T-helper 2 cell treated with Interferon-gamma antibody and Interleukin-4, amounts not matched to agents 5 μg/mL and 100 μg/mL, for 36 hours (primary cell): ENCODE measurements at regions not wholly inside any gene's neighbourhood (a gene's known extent, or its start where the extent isn't known, plus 50 kb on each side); places are given as distances from the start of the nearest gene placed in this dataset.
"Not testable (repeated sequence)": the region's sequence is repeated elsewhere in the genome, so short reads cannot be mapped to it uniquely, and the experiment has no call there.

Experiments used
- DNase-seq: peaks from one replicate; pipeline ENCODE4 v3.0.0; 2021; ENCODE audit warnings: low spot score
- H3K27ac Mint-ChIP-seq: one replicate; pipeline ENCODE4 v1.8.0; 2021; ENCODE audit warnings: mild to moderate bottlenecking, mixed read lengths
- H3K27me3 Mint-ChIP-seq: one replicate; pipeline ENCODE4 v1.8.0; 2021; ENCODE audit warnings: low read depth, mixed read lengths
- H3K36me3 Mint-ChIP-seq: one replicate; pipeline ENCODE4 v1.8.0; 2021; ENCODE audit warnings: low read depth, mixed read lengths
- H3K4me1 Mint-ChIP-seq: one replicate; pipeline ENCODE4 v1.8.0; 2021; ENCODE audit warnings: low read depth, mixed read lengths
- H3K4me3 Mint-ChIP-seq: one replicate; pipeline ENCODE4 v1.8.0; 2022; ENCODE audit warnings: mild to moderate bottlenecking, moderate library complexity, mixed read lengths
- H3K9me3 Mint-ChIP-seq: one replicate; pipeline ENCODE4 v1.8.0; 2021; ENCODE audit warnings: mixed read lengths

- Mint-ChIP-seq H3K27ac (no peak overlapping the region), H3K4me1 (no peaks in the 10 kb centered on the region), H3K36me3 (no peaks in the 10 kb centered on the region), H3K4me3 (no peak overlapping the region), H3K9me3 (no peaks in the 10 kb centered on the region), H3K27me3 (no peaks in the 10 kb centered on the region)
- DNase-seq: no peak
These were observed 112.6 kb downstream of the LIG4 start for GRCh38 chr13:108102771-108103170.

GRCh38 chr13:108096301-108096915 lies 118.9 kb downstream of the LIG4 start:
- DNase-seq: no peak
- Mint-ChIP-seq H3K27me3 (no peaks in the 10 kb centered on the region), H3K27ac (no peak overlapping the region), H3K9me3 (no peaks in the 10 kb centered on the region), H3K4me3 (no peak overlapping the region), H3K36me3 (no peaks in the 10 kb centered on the region), H3K4me1 (no peaks in the 10 kb centered on the region)

- no peak overlapping the region for H3K27ac Mint-ChIP-seq
- H3K36me3 Mint-ChIP-seq: no peaks in the 10 kb centered on the region
- no peaks in the 10 kb centered on the region for H3K9me3 Mint-ChIP-seq
- no peaks in the 10 kb centered on the region for H3K27me3 Mint-ChIP-seq
- no peak overlapping the region for H3K4me3 Mint-ChIP-seq
- no peak for DNase-seq
- no peaks in the 10 kb centered on the region for H3K4me1 Mint-ChIP-seq
These were observed 120.3 kb downstream of the LIG4 start for GRCh38 chr13:108095036-108095435.

- Mint-ChIP-seq H3K27ac (no peak overlapping the region), H3K4me1 (no peaks in the 10 kb centered on the region), H3K9me3 (no peaks in the 10 kb centered on the region), H3K36me3 (no peaks in the 10 kb centered on the region), H3K4me3 (no peak overlapping the region), H3K27me3 (no peaks in the 10 kb centered on the region)
- no peak for DNase-seq
These were observed 121.7 kb downstream of the LIG4 start for GRCh38 chr13:108093616-108094015.

- DNase-seq: no peak
- no peak overlapping the region for H3K4me3 Mint-ChIP-seq
- no peaks in the 10 kb centered on the region for H3K4me1 Mint-ChIP-seq
- H3K36me3 Mint-ChIP-seq: no peaks in the 10 kb centered on the region
- no peak overlapping the region for H3K27ac Mint-ChIP-seq
- no peaks in the 10 kb centered on the region for H3K9me3 Mint-ChIP-seq
- H3K27me3 Mint-ChIP-seq: no peaks in the 10 kb centered on the region
These were observed 127.5 kb downstream of the LIG4 start for GRCh38 chr13:108087810-108088209.

- H3K9me3 Mint-ChIP-seq: no peaks in the 10 kb centered on the region
- no peak overlapping the region for H3K27ac Mint-ChIP-seq
- H3K4me1 Mint-ChIP-seq: no peaks in the 10 kb centered on the region
- no peak for DNase-seq
- no peaks in the 10 kb centered on the region for H3K36me3 Mint-ChIP-seq
- no peaks in the 10 kb centered on the region for H3K27me3 Mint-ChIP-seq
- no peak overlapping the region for H3K4me3 Mint-ChIP-seq
These were observed 128.7 kb downstream of the LIG4 start for GRCh38 chr13:108086678-108087077.

- Mint-ChIP-seq H3K27me3 (no peaks in the 10 kb centered on the region), H3K9me3 (no peaks in the 10 kb centered on the region), H3K27ac (no peak overlapping the region), H3K4me3 (no peak overlapping the region), H3K4me1 (no peaks in the 10 kb centered on the region), H3K36me3 (no peaks in the 10 kb centered on the region)
- no peak for DNase-seq
These were observed 130.5 kb downstream of the LIG4 start for GRCh38 chr13:108084840-108085239.

GRCh38 chr13:108083056-108083455 lies 132.3 kb downstream of the LIG4 start:
- H3K4me3 Mint-ChIP-seq: no peak overlapping the region
- no peaks in the 10 kb centered on the region for H3K27me3 Mint-ChIP-seq
- no peak overlapping the region for H3K27ac Mint-ChIP-seq
- DNase-seq: no peak
- peaks cover 4% of the 10 kb centered on the region for H3K9me3 Mint-ChIP-seq
- H3K36me3 Mint-ChIP-seq: no peaks in the 10 kb centered on the region
- no peaks in the 10 kb centered on the region for H3K4me1 Mint-ChIP-seq

GRCh38 chr13:108082481-108082880 lies 132.9 kb downstream of the LIG4 start:
- Mint-ChIP-seq H3K4me3 (no peak overlapping the region), H3K27me3 (no peaks in the 10 kb centered on the region), H3K4me1 (no peaks in the 10 kb centered on the region), H3K9me3 (peaks cover 5% of the 10 kb centered on the region), H3K36me3 (no peaks in the 10 kb centered on the region), H3K27ac (no peak overlapping the region)
- DNase-seq: no peak

- no peaks in the 10 kb centered on the region for H3K36me3 Mint-ChIP-seq
- no peaks in the 10 kb centered on the region for H3K27me3 Mint-ChIP-seq
- H3K4me3 Mint-ChIP-seq: no peak overlapping the region
- H3K4me1 Mint-ChIP-seq: no peaks in the 10 kb centered on the region
- no peak overlapping the region for H3K27ac Mint-ChIP-seq
- H3K9me3 Mint-ChIP-seq: peaks cover 28% of the 10 kb centered on the region
- DNase-seq: no peak
These were observed 138.1 kb downstream of the LIG4 start for GRCh38 chr13:108077284-108077683.

- not testable (repeated sequence) for H3K27ac Mint-ChIP-seq, DNase-seq, H3K27me3 Mint-ChIP-seq, H3K4me1 Mint-ChIP-seq, H3K36me3 Mint-ChIP-seq, H3K4me3 Mint-ChIP-seq
- H3K9me3 Mint-ChIP-seq: peaks cover 34% of the 10 kb centered on the region
These were observed 140.9 kb downstream of the LIG4 start for GRCh38 chr13:108074429-108074828.

- H3K4me3 Mint-ChIP-seq: no peak overlapping the region
- H3K36me3 Mint-ChIP-seq: no peaks in the 10 kb centered on the region
- H3K4me1 Mint-ChIP-seq: no peaks in the 10 kb centered on the region
- H3K27ac Mint-ChIP-seq: no peak overlapping the region
- H3K9me3 Mint-ChIP-seq: peaks cover 25% of the 10 kb centered on the region
- no peaks in the 10 kb centered on the region for H3K27me3 Mint-ChIP-seq
- no peak for DNase-seq
These were observed 144.4 kb downstream of the LIG4 start for GRCh38 chr13:108070925-108071324.

- DNase-seq: no peak
- Mint-ChIP-seq H3K9me3 (peaks cover 25% of the 10 kb centered on the region), H3K36me3 (no peaks in the 10 kb centered on the region), H3K27ac (no peak overlapping the region), H3K27me3 (no peaks in the 10 kb centered on the region), H3K4me3 (no peak overlapping the region), H3K4me1 (no peaks in the 10 kb centered on the region)
These were observed 144.8 kb downstream of the LIG4 start for GRCh38 chr13:108070491-108070890.

GRCh38 chr13:108069521-108070210 lies 145.7 kb downstream of the LIG4 start:
- Mint-ChIP-seq H3K36me3 (no peaks in the 10 kb centered on the region), H3K9me3 (peaks cover 25% of the 10 kb centered on the region), H3K4me1 (no peaks in the 10 kb centered on the region), H3K27me3 (no peaks in the 10 kb centered on the region), H3K4me3 (no peak overlapping the region), H3K27ac (no peak overlapping the region)
- no peak for DNase-seq

- DNase-seq, H3K27ac Mint-ChIP-seq, H3K9me3 Mint-ChIP-seq, H3K27me3 Mint-ChIP-seq, H3K36me3 Mint-ChIP-seq, H3K4me1 Mint-ChIP-seq, H3K4me3 Mint-ChIP-seq: not testable (repeated sequence)
These were observed 151.0 kb downstream of the LIG4 start for GRCh38 chr13:108064372-108064771.
